Skin of body (tissue), 2 donors: ENCODE measurements at regions not wholly inside any gene's neighbourhood (a gene's known extent, or its start where the extent isn't known, plus 50 kb on each side); places are given as distances from the start of the nearest gene placed in this dataset. TPM values are rescaled to one million over a fixed set of nuclear protein-coding genes. Genes with fewer than 3 reads are reported as not detected.
"Not testable (repeated sequence)": the region's sequence is repeated elsewhere in the genome, so short reads cannot be mapped to it uniquely, and the experiment has no call there.

Experiments
- DNase-seq: peaks from one replicate; lab custom pipeline; 2025; lab: John Stamatoyannopoulos, UW
- small RNA-seq: library from RNA; depleted of rRNA; stranded (forward); fragments of <200 nt; gene quantifications from one replicate; pipeline ENCODE3, GENCODE V24; 2014; ENCODE audit warnings: low replicate concordance

- DNase-seq: no peak
Observed at GRCh38 chrX:94831364-94831763, 1157.4 kb downstream of the FAM133A start.

DNA sequence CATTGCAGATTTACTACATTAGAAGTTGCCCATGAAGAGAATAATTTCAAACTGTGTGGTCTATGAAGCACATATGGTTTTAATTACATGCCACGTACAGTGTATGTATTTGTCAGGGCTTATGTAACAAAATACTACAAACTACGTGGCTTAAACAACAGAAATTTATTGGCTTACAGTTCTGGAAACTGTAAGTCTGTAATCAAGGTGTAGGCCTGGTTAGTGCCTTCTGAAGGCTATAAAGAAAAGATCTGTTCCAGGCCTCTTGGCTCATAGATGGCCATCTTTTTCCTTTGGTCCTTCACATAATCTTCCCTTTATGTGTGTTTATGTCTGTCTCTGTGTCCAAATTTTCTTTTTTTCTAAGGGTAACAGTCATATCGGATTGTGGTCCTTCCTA is 1160.2 kb downstream of the FAM133A start:
- DNase-seq: no peak

GRCh38 chrX:94850811-94851210 is 1176.8 kb downstream of the FAM133A start:
- DNase-seq: no peak

- DNase-seq: no peak
Observed at GRCh38 chrX:94854251-94854650, 1180.2 kb downstream of the FAM133A start.

- not testable (repeated sequence) for DNase-seq
Observed at GRCh38 chrX:94862470-94862869, 1188.5 kb downstream of the FAM133A start.

DNA sequence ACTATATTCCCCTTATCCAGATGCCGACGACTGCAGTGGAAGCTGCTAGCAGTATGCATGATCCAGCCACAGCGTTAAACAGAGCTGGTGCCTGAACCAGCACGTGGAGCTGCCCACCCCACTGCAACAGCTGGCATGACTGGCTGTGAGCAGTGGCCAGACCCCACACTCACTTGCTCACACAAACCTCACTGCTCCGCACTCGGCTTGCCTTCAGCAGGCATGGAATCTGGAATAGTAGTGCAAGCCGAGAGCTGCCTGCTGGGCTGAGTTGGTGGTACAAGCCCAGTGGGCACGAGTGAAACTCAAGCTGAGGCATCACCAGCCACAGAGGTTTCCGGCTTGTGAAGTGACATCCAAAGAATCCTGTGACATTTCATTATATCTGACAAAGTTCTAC is 1197.6 kb downstream of the FAM133A start:
- DNase-seq: no peak

- no peak for DNase-seq
Observed at GRCh38 chrX:94901849-94902248, 1227.8 kb downstream of the FAM133A start.

GRCh38 chrX:94908171-94908570 is 1234.2 kb downstream of the FAM133A start:
- DNase-seq: no peak

GRCh38 chrX:94908648-94909047 is 1234.6 kb downstream of the FAM133A start:
- DNase-seq: no peak

GRCh38 chrX:94914235-94914634 is 1240.2 kb downstream of the FAM133A start:
- no peak for DNase-seq

- no peak for DNase-seq
Observed at GRCh38 chrX:94932278-94932965, 1258.4 kb downstream of the FAM133A start.

DNA sequence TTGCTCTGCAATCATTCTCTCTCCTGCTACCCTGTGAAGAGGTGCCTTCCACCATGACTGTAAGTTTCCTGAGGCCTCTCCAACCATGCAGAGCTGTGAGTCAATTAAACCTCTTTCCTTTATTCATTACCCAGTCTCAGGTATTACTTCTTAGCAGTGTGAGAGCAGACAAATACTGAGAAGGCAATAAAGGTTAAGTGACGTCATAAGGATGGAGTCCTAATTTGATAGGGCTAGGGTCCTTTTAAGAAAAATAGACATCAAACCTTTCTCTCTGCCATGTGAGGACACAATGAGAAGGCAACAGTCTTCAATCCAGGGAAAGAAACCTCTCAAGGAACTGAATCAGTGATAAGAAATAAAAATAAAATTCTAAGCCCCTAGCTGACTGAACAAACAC is 1262.7 kb downstream of the FAM133A start:
- DNase-seq: no peak

DNA sequence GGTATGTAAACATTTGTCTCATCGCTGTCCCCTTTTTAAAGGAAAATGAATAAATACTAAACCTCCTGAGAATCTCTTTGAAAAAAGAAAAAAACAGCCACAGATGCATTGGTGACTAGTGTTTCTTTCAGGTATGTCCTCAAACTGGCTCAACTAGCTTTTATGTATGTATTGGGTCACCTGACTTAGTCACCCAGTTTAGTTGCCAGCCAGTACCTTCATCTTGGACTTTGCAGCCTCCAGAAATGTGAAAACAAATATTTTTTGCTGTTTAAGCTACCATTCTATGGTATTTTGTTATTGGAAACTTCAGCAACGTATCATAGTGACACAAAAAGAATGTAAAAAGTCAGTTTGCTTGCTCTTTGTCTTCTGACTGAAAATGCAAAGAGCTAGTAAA is 1263.5 kb downstream of the FAM133A start:
- DNase-seq: no peak

GRCh38 chrX:94942603-94943002 is 1268.6 kb downstream of the FAM133A start:
- DNase-seq: no peak

- not testable (repeated sequence) for DNase-seq
Observed at GRCh38 chrX:94946137-94946536, 1272.1 kb downstream of the FAM133A start.

DNA sequence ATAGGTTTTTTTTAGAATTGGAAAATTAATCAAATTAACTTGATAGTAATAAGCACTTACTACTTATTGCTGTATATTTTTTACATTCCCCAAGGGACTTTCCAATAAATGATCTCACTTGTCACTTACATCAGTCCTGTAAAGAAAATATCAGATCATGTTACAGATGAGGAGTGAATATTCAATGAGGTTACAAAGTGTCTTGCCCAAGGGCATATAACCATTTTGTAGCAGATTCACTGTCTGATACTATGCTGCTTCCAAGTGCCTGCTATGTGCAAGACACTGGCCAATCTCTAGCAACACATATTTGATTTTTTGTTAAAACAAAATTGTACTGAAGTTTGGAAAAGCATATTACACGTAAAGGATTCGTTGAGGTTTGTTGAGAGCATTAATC is 1287.7 kb downstream of the FAM133A start:
- no peak for DNase-seq

DNA sequence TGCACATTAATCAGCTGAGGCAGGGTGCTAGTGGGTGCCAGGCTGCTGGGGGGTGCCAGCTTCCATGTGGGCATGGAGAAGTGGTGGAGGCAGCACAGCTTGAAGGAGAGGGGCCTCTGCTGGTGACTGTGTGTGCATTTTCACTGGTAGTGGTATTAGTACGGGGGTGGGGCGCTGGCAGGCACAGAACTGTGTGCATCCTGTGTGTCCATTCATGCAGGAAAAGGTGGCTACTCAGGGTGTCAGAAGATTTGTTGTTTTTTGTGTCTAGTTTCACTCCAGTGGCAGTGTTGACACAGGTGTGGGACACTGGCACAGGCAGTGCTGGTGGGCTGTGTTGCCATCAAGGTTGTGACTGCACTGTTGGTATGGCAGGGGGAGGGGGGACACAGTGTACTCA is 1303.6 kb downstream of the FAM133A start:
- no peak for DNase-seq

- no peak for DNase-seq
Observed at GRCh38 chrX:94977986-94978385, 1304.0 kb downstream of the FAM133A start.

Small RNA genes in the stretch of these regions (small RNA-seq; reads per million reads assigned to genes)
- not detected for gene RF00019
